HK-2 (cell line): ENCODE measurements at regions not wholly inside any gene's neighbourhood (a gene's known extent, or its start where the extent isn't known, plus 50 kb on each side); places are given as distances from the start of the nearest gene placed in this dataset.
"Not testable (repeated sequence)": the region's sequence is repeated elsewhere in the genome, so short reads cannot be mapped to it uniquely, and the experiment has no call there.

Experiments
- DNase-seq: peaks from one replicate; pipeline ENCODE4 v3.0.0-alpha.2; 2018; ENCODE audit not compliant: unreplicated experiment

GRCh38 chr13:60924856-60925255, 490.8 kb downstream of the PCDH20 start:
- DNase-seq = no peak

- no peak for DNase-seq
These were observed 492.9 kb downstream of the PCDH20 start for GRCh38 chr13:60922576-60923231.

- DNase-seq = no peak
These were observed 496.8 kb downstream of the TDRD3 start for GRCh38 chr13:60893801-60894200.

DNA sequence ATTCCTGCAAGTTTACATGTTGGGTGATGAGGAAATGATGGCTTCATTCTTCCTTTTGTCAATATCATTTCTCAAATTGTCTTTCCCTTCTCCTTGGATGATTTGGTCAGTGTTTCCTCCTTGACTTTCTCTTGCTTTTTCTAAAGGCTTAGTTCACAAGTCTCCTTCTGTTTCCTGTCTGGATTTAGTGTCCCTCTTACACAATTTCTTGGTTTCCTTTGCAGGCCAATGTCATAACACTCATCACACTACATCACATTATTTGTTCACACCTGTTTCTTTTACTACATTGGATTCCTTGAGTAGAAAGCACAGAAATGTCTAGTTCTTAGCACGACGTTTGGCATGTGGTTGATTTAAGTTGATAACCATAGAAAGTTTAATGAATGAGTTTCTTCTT, 490.7 kb downstream of the TDRD3 start:
- no peak for DNase-seq

- no peak for DNase-seq
These were observed 484.5 kb downstream of the TDRD3 start for GRCh38 chr13:60881507-60881906.

- DNase-seq = no peak
These were observed 476.1 kb downstream of the TDRD3 start for GRCh38 chr13:60873116-60873515.

- no peak for DNase-seq
These were observed 473.1 kb downstream of the TDRD3 start for GRCh38 chr13:60869941-60870613.

DNA sequence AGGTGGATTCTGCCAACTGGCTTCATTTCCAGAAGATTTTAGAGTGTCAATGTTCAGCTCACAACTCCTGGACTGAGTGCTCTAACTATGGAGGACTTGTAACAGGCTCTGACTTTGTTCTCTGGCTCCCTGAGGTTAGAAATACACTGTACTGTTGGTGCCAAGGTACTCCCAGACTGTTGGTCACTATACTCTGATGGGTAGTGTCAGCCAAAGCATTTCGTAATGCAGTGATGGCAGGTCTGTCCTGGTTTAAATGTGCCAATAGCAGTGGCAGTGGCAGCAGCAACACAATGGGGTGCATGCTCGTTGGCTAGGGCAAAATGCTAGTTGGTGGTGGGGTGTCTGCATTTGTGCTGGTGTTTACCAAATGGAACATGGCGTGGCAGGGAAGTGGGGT, 472.2 kb downstream of the TDRD3 start:
- no peak for DNase-seq

DNA sequence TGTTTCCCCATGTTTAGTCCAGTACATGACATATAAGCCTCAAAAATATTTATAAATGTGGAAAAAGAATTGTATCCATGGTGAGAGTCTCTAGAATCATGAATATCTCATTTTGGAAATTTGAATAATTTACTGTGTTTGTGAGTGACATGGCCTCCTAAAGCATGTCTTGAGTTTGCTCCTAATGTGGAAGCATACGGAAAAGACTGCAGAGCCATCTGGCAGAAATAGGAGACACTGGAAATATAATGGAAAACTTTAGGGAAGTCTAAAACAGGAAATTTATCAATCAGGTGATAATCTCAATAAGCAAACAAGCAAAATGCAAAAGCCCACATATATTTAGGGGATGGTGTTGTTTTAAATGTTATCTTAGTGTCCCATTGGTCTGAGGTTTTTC, 465.0 kb downstream of the TDRD3 start:
- no peak for DNase-seq

DNA sequence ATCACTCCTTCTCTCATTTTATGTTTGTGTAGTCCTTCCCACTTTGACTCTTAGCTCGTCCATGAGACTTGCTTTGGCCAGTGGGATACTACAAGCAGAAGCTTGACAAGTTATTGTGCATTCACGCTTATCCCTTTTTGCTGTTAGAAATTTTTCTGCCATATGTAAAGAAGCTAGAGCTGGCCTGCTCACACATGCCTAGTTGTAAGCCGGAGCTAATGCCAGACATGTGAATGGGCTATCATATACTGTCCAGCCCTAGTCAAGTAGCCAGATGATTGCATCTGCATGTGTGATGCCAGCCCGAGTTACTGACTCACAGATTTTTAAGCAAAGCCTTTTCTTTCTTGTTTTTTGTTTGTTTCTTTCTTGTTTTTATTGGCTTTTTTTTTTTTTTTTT, 460.7 kb downstream of the TDRD3 start:
- no peak for DNase-seq

GRCh38 chr13:60852886-60853285, 455.9 kb downstream of the TDRD3 start:
- no peak for DNase-seq

- no peak for DNase-seq
These were observed 454.4 kb downstream of the TDRD3 start for GRCh38 chr13:60851378-60851777.

GRCh38 chr13:60850526-60850925, 453.5 kb downstream of the TDRD3 start:
- no peak for DNase-seq

DNA sequence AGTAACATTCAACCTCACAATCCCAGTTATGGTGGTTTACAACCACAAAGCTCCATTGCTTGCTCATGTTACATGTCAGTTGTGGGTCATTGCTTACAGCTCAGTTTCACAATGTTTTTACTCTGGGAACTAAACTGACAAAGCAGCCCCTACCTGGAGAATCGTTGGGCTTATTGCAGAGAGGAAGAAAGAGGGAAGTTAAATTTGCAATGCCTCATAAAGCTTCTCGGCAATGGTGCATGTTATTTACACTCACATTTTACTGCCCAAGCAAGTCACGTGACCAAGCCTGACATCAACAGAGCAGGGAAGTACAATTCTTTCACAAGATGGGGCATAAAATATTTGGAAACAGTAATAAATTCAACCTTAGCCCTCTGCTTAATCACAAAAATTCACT, 441.6 kb downstream of the TDRD3 start:
- no peak for DNase-seq

DNA sequence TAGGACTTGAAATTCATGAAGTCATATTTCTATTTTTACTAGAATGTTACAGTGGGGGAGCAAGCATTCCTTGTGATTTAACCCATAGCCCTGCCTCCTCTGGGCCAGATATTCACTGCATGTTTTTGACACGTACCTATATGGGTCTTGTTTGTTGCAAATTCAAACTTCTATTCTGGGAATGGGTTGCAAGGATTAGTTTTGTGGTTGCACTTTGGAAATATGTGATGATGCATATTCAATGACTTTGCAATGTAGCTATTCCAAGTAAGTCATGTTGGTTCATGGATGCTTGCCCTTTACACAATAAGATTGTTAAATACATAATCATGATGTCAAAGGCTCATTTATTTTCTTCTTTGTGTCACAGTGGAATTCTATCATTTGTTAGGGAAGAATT, 440.8 kb downstream of the TDRD3 start:
- DNase-seq = no peak

- no peak for DNase-seq
These were observed 439.8 kb downstream of the TDRD3 start for GRCh38 chr13:60836821-60837220.

DNA sequence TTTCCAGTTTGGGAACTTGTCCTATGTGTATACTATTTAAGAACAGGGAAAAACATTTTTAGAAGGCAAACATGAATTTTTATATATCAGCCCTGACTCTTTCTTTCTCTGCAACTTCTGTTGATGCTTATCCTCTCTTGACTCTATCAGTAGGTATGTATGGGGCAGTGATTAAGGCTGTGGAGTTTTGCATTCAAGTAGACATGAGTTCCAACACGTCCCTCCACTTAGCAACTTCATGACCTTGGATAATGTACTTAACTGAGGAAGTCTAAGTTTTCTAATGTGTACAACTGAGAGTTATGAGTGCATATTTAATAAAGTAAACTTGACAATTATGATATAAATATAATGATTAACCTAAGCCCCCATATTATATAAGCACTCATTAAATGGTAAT, 414.6 kb downstream of the TDRD3 start:
- no peak for DNase-seq

- DNase-seq = not testable (repeated sequence)
These were observed 408.6 kb downstream of the TDRD3 start for GRCh38 chr13:60805640-60806039.

- no peak for DNase-seq
These were observed 401.5 kb downstream of the TDRD3 start for GRCh38 chr13:60798503-60798902.

DNA sequence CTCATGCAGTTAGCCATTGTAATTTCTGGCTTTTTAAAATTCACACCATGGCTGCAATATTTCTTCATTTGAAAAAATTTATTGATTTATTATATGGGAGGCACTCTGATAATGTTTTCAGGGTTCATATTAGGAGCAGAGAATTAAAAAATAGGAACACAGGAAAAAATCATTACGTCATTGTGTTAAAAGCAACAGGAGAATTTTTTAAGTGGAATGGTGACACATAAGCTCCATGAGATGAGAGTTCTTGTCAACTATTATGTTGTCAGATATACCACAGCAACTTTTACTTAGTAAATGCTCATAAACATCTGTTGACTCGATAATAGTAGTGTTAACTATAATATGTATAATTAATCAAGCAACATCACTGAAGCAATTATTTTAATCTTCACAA, 400.1 kb downstream of the TDRD3 start:
- DNase-seq = no peak

DNA sequence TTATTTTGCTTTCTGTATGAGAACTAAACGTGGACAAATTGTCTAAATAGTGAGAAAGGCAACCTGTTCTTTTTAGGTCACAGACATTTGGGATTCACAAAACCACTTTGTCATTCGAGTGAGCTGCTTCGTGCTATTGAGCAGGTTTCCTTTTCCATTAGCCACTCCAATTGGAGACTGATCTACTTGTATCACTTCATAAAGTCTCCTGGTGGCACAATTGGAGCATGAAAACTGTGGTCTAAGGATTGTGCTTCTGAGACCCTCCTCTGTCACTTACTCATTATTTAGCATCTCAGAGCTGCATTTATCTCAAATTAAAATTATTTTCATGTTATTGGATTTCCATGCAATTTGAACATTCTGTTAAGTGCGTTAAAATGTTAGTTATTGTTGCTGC, 397.7 kb downstream of the TDRD3 start:
- DNase-seq = no peak

- no peak for DNase-seq
These were observed 393.6 kb downstream of the TDRD3 start for GRCh38 chr13:60790620-60791019.

- DNase-seq = no peak
These were observed 391.3 kb downstream of the TDRD3 start for GRCh38 chr13:60788156-60788829.
